HG03045 (cell line): ENCODE measurements at regions not wholly inside any gene's neighbourhood (a gene's known extent, or its start where the extent isn't known, plus 50 kb on each side); places are given as distances from the start of the nearest gene placed in this dataset.
"Not testable (repeated sequence)": the region's sequence is repeated elsewhere in the genome, so short reads cannot be mapped to it uniquely, and the experiment has no call there.

ENCODE experiments used
- ATAC-seq: cut with Tn5 transposase; IDR thresholded peaks from one replicate; pipeline ENCODE4 v1.9.1; 2021; ENCODE audit warnings: mild to moderate bottlenecking, moderate library complexity; ENCODE audit not compliant: unreplicated experiment

GRCh38 chr2:180840641-180841040, 139.8 kb upstream of the UBE2E3 start:
- ATAC-seq = no peak

GRCh38 chr2:180829836-180830235, 150.6 kb upstream of the UBE2E3 start:
- no peak for ATAC-seq

GRCh38 chr2:180829261-180829660, 151.1 kb upstream of the UBE2E3 start:
- no peak for ATAC-seq

GRCh38 chr2:180828756-180829155, 151.6 kb upstream of the UBE2E3 start:
- no peak for ATAC-seq

GRCh38 chr2:180823546-180824141, 156.8 kb upstream of the UBE2E3 start:
- ATAC-seq = no peak

GRCh38 chr2:180819106-180819505, 161.3 kb upstream of the UBE2E3 start:
- no peak for ATAC-seq

GRCh38 chr2:180818700-180819099, 161.7 kb upstream of the UBE2E3 start:
- ATAC-seq = not testable (repeated sequence)

GRCh38 chr2:180799141-180799540, 181.3 kb upstream of the UBE2E3 start:
- ATAC-seq = no peak

- ATAC-seq = no peak
Observed at GRCh38 chr2:180790891-180791290, 189.5 kb upstream of the UBE2E3 start.

- ATAC-seq = no peak
Observed at GRCh38 chr2:180787330-180787729, 193.1 kb upstream of the UBE2E3 start.

GRCh38 chr2:180781276-180781675, 199.1 kb upstream of the UBE2E3 start:
- ATAC-seq = no peak

GRCh38 chr2:180778291-180778690, 202.1 kb upstream of the UBE2E3 start:
- no peak for ATAC-seq

GRCh38 chr2:180776921-180777320, 203.5 kb upstream of the UBE2E3 start:
- ATAC-seq = no peak

GRCh38 chr2:180775711-180776110, 204.7 kb upstream of the UBE2E3 start:
- ATAC-seq = no peak

- ATAC-seq = not testable (repeated sequence)
Observed at GRCh38 chr2:180765316-180765715, 215.1 kb upstream of the UBE2E3 start.

GRCh38 chr2:180763263-180763989, 217.0 kb upstream of the UBE2E3 start:
- ATAC-seq = no peak

- no peak for ATAC-seq
Observed at GRCh38 chr2:180761224-180761623, 219.2 kb upstream of the UBE2E3 start.

GRCh38 chr2:180759631-180760030, 220.8 kb upstream of the UBE2E3 start:
- no peak for ATAC-seq

- ATAC-seq = no peak
Observed at GRCh38 chr2:180753809-180754761, 226.3 kb upstream of the UBE2E3 start.

GRCh38 chr2:180751306-180751920, 229.0 kb upstream of the UBE2E3 start:
- ATAC-seq = no peak

- ATAC-seq = no peak
Observed at GRCh38 chr2:180747728-180748127, 232.7 kb upstream of the UBE2E3 start.
